ENCODE measurements at regions not wholly inside any gene's neighbourhood (a gene's known extent, or its start where the extent isn't known, plus 50 kb on each side); places are given as distances from the start of the nearest gene placed in this dataset.

DNA sequence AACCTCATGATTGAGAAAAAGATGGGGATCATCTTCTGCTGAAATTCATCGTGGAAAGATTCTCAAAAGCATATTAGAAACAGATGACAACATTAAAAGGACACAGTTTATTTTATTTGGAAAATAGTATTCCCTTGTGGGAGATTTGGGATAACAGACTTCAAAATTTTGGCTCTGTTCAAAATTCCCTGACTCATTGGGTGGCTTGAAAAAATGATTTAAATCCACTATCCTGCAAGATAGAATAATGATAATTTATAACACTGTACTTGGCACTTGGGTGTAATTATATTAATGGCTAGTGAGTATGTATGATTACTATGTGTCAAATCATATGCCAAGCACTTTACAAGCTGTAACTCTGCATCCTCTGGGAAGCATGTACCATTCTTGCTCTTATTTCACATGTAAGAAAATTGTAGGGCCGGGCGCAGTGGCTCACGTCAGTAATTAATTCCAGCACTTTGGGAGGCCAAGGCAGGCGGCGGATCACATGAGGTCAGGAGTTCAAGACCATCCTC lies 128.8 kb downstream of the LMNTD1 start:
- no peaks in the 10 kb centered on the region for H3K36me3 Mint-ChIP-seq
- no peak overlapping the region for H3K27ac Mint-ChIP-seq
- no peak overlapping the region for H3K4me3 Mint-ChIP-seq
- no peak for DNase-seq
- CTCF ChIA-PET = interaction anchor here (0.7 to 1.4 kb wide), 3 partner anchors 12 to 391 kb away, joined by 3 to 5 read pairs (median 4); no protein-coding TSS in a partner anchor
- H3K4me1 Mint-ChIP-seq (ENCODE audit: low read depth) = no peaks in the 10 kb centered on the region
- intact Hi-C loops (cut with micrococcal nuclease) = no loop called here
- POLR2A ChIA-PET = no interaction called here
- H3K9me3 Mint-ChIP-seq = no peaks in the 10 kb centered on the region
- no peaks in the 10 kb centered on the region for H3K27me3 Mint-ChIP-seq

DNA sequence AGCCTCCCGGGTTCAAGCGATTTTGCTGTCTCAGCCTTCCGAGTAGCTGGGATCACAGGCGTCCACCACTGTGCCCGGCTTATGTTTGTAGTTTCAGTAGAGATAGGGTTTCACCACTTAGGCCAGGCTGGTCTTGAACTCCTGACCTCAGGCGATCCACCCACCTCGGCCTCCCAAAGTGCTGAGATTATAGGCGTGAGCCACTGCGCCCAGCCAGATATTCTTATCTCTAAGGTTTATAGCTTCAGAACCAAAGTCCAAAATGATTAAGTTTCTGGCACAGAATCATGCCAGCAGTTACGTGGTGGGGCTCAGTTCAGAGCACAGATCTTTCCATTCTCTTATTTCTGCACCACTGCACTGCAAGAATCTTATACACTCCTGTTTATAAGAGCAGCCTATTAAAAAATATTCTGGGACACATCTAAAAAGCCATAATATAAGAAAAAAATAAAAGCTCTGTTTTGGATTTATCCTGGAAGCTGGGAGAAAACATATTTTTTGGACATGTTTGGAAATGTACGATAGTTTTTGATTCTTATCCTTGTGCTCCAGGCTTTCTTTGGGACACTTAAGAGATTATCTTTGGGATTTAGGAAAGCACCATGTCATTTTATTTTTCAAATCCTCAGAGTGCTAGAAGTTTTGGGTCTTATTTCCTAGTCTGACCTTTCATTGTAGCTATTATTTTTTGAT lies 129.6 kb downstream of the LMNTD1 start:
- intact Hi-C loops (cut with micrococcal nuclease) = no loop called here
- DNase-seq = no peak
- H3K27me3 Mint-ChIP-seq = no peaks in the 10 kb centered on the region
- H3K9me3 Mint-ChIP-seq = no peaks in the 10 kb centered on the region
- H3K4me1 Mint-ChIP-seq (ENCODE audit: low read depth) = no peaks in the 10 kb centered on the region
- CTCF ChIA-PET = interaction anchor here (0.6 kb wide), 1 partner anchor 578 kb away, joined by 3 read pairs; no protein-coding TSS in a partner anchor
- H3K27ac Mint-ChIP-seq = no peak overlapping the region
- no peaks in the 10 kb centered on the region for H3K36me3 Mint-ChIP-seq
- no peak overlapping the region for H3K4me3 Mint-ChIP-seq
- POLR2A ChIA-PET = no interaction called here

DNA sequence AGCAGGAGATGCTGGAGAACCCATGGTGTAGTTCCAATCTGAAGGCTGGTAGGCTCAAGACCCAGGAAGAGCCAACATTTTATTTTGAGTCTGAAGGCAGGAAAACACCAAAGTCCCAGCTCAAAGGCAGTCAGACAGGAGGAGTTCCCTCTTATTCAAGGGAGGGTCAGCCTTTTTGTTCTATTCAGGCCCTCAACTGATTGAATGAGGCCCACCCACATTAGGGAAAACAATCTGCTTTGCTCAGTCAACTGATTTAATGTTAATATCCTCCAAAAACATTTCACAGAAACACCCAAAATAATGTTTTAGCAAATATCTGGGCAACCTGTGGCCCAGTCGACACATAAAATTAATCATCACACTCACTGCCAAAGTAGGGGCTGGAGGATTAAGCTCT lies 130.8 kb downstream of the LMNTD1 start:
- Mint-ChIP-seq H3K27me3 (no peaks in the 10 kb centered on the region), H3K9me3 (no peaks in the 10 kb centered on the region), H3K27ac (no peak overlapping the region), H3K36me3 (no peaks in the 10 kb centered on the region), H3K4me1 (ENCODE audit: low read depth) (no peaks in the 10 kb centered on the region), H3K4me3 (no peak overlapping the region)
- ChIA-PET POLR2A (no interaction called here), CTCF (no interaction called here)
- no peak for DNase-seq
- intact Hi-C loops (cut with micrococcal nuclease) = no loop called here

DNA sequence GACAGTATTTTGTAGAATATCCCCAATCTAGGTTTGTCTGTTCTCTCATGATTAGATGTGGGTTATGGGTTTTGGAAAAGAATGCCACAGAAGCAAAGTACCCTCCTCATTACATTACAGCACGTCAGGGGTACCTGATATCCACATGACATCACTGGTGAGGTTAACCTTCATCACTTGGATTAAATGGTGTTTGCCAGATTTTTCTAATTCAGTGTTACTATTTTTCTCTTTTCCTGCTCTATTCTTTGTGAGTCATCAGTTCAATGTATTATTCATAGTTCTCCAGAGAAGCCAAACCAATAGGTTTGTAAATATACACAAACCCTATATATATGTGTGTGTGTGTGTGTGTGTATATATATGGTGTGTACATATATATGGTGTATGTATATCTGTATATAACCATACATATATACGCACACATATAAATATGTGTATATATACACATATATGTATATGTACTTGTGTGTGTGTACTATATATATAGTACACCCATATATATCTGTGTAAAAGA lies 131.4 kb downstream of the LMNTD1 start:
- Mint-ChIP-seq H3K36me3 (no peaks in the 10 kb centered on the region), H3K9me3 (no peaks in the 10 kb centered on the region), H3K27ac (no peak overlapping the region), H3K27me3 (no peaks in the 10 kb centered on the region), H3K4me3 (no peak overlapping the region), H3K4me1 (ENCODE audit: low read depth) (no peaks in the 10 kb centered on the region)
- intact Hi-C loops (cut with micrococcal nuclease) = no loop called here
- no peak for DNase-seq
- ChIA-PET CTCF (no interaction called here), POLR2A (no interaction called here)

DNA sequence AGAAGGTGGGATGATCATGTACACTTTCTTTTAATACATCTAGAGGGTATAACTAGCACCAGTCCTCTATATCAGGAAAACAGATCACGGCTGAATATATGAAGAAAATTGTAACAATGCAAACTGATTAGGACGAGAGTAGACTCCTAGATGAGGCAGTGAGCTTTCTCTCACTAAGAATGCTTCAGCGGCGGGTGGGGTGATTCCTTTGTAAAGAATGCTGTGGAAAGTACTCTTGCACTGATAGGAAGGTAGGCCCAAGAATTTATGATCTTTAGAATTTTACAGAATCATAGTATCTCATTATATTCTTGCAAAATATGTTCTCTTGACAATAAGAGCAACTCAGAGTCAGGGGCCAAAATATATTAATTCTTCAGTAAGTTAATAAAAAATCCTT lies 133.0 kb downstream of the LMNTD1 start:
- no peak for DNase-seq
- Mint-ChIP-seq H3K4me1 (ENCODE audit: low read depth) (no peaks in the 10 kb centered on the region), H3K27me3 (no peaks in the 10 kb centered on the region), H3K4me3 (no peak overlapping the region), H3K27ac (no peak overlapping the region), H3K9me3 (no peaks in the 10 kb centered on the region), H3K36me3 (no peaks in the 10 kb centered on the region)
- POLR2A ChIA-PET = no interaction called here
- intact Hi-C loops (cut with micrococcal nuclease) = no loop called here
- CTCF ChIA-PET = no interaction called here

DNA sequence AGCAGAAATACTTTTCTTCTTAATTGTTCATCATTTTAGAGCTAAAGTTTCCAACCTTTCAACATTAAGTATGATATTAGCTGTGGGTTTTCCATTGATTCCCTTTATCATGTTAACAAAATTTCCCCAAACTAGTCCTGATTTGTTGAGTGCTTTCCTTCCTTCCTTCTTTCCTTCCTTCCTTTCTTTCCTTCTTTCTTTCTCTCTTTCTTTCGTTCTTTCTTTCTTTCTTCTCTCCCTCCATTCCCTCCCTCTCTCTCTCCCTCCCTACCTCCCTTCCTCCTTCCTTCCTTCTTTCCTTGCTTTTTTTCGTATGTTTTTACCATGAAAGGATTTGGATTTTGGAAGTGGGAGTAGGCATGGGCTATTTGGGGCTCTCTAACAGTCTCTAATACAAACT lies 133.5 kb downstream of the LMNTD1 start:
- intact Hi-C loops (cut with micrococcal nuclease) = no loop called here
- Mint-ChIP-seq H3K36me3 (no peaks in the 10 kb centered on the region), H3K9me3 (no peaks in the 10 kb centered on the region), H3K27ac (no peak overlapping the region), H3K4me3 (no peak overlapping the region), H3K4me1 (ENCODE audit: low read depth) (no peaks in the 10 kb centered on the region), H3K27me3 (no peaks in the 10 kb centered on the region)
- DNase-seq = no peak
- POLR2A ChIA-PET = no interaction called here
- CTCF ChIA-PET = no interaction called here

DNA sequence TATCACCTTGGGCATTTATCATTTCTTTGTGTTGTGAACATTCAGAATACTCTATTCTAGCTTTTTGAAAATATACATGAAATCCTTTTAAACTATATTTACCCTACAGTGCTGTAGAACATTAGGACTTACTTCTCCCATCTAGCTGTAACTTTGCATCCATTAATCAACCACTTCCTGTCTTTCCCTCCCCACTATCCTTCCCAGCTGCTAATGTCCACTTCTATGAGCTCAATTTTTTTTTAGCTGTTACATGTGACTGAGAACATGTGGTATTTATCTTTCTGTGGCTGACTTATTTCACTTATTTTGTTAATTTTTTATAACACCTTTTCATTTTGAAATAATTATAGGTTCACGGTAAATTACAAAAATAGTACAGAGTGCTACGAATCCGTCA lies 136.0 kb downstream of the LMNTD1 start:
- ChIA-PET CTCF (no interaction called here), POLR2A (interaction anchor here (0.5 kb wide), 1 partner anchor 12 kb away, joined by 3 read pairs; no protein-coding TSS in a partner anchor)
- Mint-ChIP-seq H3K36me3 (no peaks in the 10 kb centered on the region), H3K9me3 (no peaks in the 10 kb centered on the region), H3K4me1 (ENCODE audit: low read depth) (no peaks in the 10 kb centered on the region), H3K4me3 (no peak overlapping the region), H3K27ac (no peak overlapping the region), H3K27me3 (no peaks in the 10 kb centered on the region)
- intact Hi-C loops (cut with micrococcal nuclease) = no loop called here
- DNase-seq = no peak

DNA sequence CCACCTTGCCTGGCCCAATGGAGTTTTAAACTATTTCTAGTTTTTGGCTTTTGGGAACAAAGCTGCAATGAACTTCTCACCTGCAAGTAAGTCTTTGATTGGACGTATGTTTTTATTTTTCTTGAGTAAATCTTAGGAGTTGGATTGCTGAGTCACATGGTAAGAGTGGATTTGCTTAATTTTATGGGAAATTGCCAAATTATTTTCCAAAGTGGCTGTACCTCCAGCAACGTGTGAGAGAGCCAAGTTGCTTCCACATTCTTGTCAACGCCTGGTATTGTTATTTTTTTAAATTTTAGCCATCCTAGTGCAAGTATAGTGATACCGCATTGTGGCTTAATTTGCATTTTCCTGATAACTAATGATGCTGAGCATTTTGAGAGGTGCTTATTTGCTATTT lies 136.6 kb downstream of the LMNTD1 start:
- H3K27me3 Mint-ChIP-seq = no peaks in the 10 kb centered on the region
- ChIA-PET POLR2A (no interaction called here), CTCF (no interaction called here)
- no peaks in the 10 kb centered on the region for H3K4me1 Mint-ChIP-seq (ENCODE audit: low read depth)
- H3K4me3 Mint-ChIP-seq = no peak overlapping the region
- H3K9me3 Mint-ChIP-seq = no peaks in the 10 kb centered on the region
- no peaks in the 10 kb centered on the region for H3K36me3 Mint-ChIP-seq
- no peak for DNase-seq
- H3K27ac Mint-ChIP-seq = no peak overlapping the region
- intact Hi-C loops (cut with micrococcal nuclease) = no loop called here

DNA sequence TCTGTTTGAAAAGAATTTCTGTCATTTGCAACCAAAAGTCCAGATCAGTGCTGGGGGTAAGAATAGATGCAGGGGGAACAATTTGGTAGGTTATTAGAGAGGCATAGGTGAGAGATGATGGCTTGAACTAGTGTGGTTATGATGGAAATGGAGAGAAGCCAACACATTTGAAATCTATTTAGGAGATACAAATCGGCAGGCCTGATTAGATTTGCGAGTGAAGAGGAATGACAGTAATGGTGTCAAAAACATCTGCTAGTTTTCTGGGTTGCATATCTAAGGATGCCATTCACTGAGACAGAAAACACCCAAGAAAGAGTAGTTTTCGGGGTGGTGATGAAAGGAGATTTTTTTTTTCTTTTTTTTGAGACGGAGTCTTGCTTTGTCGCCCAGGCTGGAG lies 138.1 kb downstream of the LMNTD1 start:
- no peak overlapping the region for H3K4me3 Mint-ChIP-seq

DNA sequence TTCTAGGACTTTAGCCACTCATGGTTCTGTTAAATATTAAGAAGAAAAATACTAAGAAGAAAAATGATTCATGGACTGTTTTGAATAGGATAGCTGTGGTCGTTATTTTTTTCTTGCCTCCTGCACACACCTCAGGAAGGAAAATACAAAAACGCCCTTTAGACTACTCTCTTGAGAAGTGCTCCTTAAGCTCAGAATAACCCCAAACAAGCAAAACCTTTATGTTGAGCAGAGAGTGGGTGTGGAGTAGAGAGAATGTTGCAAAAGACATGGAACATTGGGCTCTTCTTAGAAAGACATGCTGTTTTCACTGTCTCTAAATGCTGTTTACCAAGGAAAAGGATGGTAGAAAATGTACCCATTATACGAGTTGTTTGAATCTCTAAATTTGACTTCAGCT lies 140.3 kb downstream of the LMNTD1 start:
- H3K9me3 Mint-ChIP-seq = no peaks in the 10 kb centered on the region
- no peaks in the 10 kb centered on the region for H3K36me3 Mint-ChIP-seq
- ChIA-PET CTCF (no interaction called here), POLR2A (no interaction called here)
- intact Hi-C loops (cut with micrococcal nuclease) = no loop called here
- no peak overlapping the region for H3K27ac Mint-ChIP-seq
- no peak for DNase-seq
- H3K4me1 Mint-ChIP-seq (ENCODE audit: low read depth) = no peaks in the 10 kb centered on the region
- H3K27me3 Mint-ChIP-seq = no peaks in the 10 kb centered on the region
- no peak overlapping the region for H3K4me3 Mint-ChIP-seq

More for the DNA sequence above, 138.1 kb downstream of the LMNTD1 start:
- no peaks in the 10 kb centered on the region for H3K4me1 Mint-ChIP-seq (ENCODE audit: low read depth)
- H3K27me3 Mint-ChIP-seq = no peaks in the 10 kb centered on the region
- ChIA-PET CTCF (no interaction called here), POLR2A (no interaction called here)
- intact Hi-C loops (cut with micrococcal nuclease) = no loop called here
- DNase-seq = no peak
- no peak overlapping the region for H3K27ac Mint-ChIP-seq
- H3K9me3 Mint-ChIP-seq = no peaks in the 10 kb centered on the region
- no peaks in the 10 kb centered on the region for H3K36me3 Mint-ChIP-seq

DNA sequence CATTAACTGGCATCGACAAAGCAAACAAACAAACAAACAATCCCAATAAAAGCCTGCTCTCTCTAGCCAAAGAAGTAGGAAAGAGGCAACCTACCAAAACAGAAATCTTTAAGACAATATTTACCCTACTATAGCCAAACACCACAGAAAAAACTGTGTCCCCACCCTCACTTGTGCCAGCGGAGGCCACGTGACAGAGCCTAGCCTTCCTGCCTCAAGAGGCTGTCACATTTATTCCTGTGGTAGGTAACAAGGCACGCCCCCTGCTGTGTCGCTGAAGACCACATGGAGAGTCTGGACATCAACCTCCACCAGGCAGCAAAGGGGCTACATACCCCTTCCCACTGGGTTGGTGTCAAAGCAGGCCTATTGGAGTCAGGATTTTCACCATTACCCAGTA lies 148.1 kb downstream of the LMNTD1 start:
- Mint-ChIP-seq H3K36me3 (no peaks in the 10 kb centered on the region), H3K4me3 (no peak overlapping the region), H3K27me3 (no peaks in the 10 kb centered on the region), H3K27ac (no peak overlapping the region), H3K4me1 (ENCODE audit: low read depth) (no peaks in the 10 kb centered on the region), H3K9me3 (peaks cover 6% of the 10 kb centered on the region)
- ChIA-PET POLR2A (no interaction called here), CTCF (interaction anchor here (1.0 kb wide), 1 partner anchor 17 kb away, joined by 3 read pairs; no protein-coding TSS in a partner anchor)
- DNase-seq = no peak
- intact Hi-C loops (cut with micrococcal nuclease) = no loop called here

DNA sequence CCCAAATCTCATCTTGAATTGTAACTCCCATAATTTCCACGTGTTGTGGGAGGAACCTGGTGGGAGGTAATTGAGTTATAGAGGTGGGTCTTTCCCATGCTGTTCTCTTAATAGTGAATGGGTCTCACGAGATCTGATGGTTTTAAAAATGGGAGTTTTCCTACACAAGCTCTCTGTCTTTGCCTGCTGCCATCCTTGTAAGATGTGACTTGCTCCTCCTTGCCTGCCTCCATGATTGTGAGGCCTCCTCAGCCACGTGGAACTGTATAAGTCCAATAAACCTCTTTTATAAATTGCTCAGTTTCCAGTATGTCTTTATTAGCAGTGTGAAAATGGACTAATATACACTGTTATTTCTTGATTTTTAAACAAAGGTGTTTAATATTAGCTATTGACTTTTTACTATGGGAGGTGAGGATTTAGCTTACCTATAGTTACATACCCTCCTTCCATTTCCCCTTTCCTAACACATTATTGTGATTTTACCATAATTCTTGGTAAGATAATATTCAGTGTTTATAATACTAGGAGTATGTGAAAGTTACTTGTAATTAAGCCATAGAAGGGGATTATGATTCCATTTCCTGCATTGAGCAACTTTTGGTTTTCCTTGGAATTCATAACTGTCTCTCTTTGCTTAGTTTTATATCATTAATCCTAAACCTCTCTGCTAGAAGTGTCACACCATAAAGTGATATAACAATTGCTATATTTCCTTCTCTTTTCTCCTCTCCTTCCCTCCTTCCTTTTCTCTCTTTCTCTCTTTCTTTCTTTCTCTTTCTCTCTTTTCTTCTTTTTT lies 151.0 kb upstream of the KRAS start:
- ChIA-PET CTCF (interaction anchor here (1.7 kb wide), 1 partner anchor 14 kb away, joined by 6 read pairs; no protein-coding TSS in a partner anchor), POLR2A (no interaction called here)
- Mint-ChIP-seq H3K4me3 (no peak overlapping the region), H3K9me3 (peaks cover 6% of the 10 kb centered on the region), H3K4me1 (ENCODE audit: low read depth) (no peaks in the 10 kb centered on the region), H3K27me3 (no peaks in the 10 kb centered on the region), H3K27ac (no peak overlapping the region), H3K36me3 (no peaks in the 10 kb centered on the region)
- intact Hi-C loops (cut with micrococcal nuclease) = no loop called here
- DNase-seq = no peak

Data from activated CD4-positive, alpha-beta memory T cell treated with anti-CD3 and anti-CD28 coated beads for 36 hours (primary cell).